MM.1S (cell line): ENCODE measurements at regions not wholly inside any gene's neighbourhood (a gene's known extent, or its start where the extent isn't known, plus 50 kb on each side); places are given as distances from the start of the nearest gene placed in this dataset.
"Not testable (repeated sequence)": the region's sequence is repeated elsewhere in the genome, so short reads cannot be mapped to it uniquely, and the experiment has no call there.

Experiments
- DNase-seq: peaks from one replicate; pipeline ENCODE4 v3.0.0-alpha.2; 2015
- H2AFZ ChIP-seq: fragments of 300-600 bp; sonication (generic); 2 replicates; pipeline ENCODE4 v1.6.0; 2016; ENCODE audit warnings: antibody characterized with exemption, low read length
- H3F3A ChIP-seq: fragments of 300-600 bp; sonication (generic); 2 replicates; pipeline ENCODE4 v1.6.1; 2016; ENCODE audit warnings: mild to moderate bottlenecking, antibody characterized with exemption, low read length, moderate library complexity, mixed read lengths; ENCODE audit not compliant: insufficient read depth
- H3K27ac ChIP-seq: fragments of 300-600 bp; sonication (generic); 2 replicates; pipeline ENCODE4 v1.5.1; 2016; ENCODE audit warnings: mild to moderate bottlenecking, low read length
- H3K27me3 ChIP-seq: fragments of 300-600 bp; sonication (generic); replicated peaks from 2 replicates; pipeline ENCODE4 v1.6.0; 2016; ENCODE audit warnings: low read length; ENCODE audit not compliant: insufficient read depth
- H3K36me3 ChIP-seq: fragments of 300-600 bp; sonication (generic); replicated peaks from 2 replicates; pipeline ENCODE4 v1.6.1; 2016; ENCODE audit warnings: mild to moderate bottlenecking, low read length, mixed read lengths; ENCODE audit not compliant: insufficient read depth
- H3K4me1 ChIP-seq: fragments of 300-600 bp; sonication (generic); 2 replicates; pipeline ENCODE4 v1.6.1; 2016; ENCODE audit warnings: low read length, mixed read lengths
- H3K4me2 ChIP-seq: fragments of 300-600 bp; sonication (generic); 2 replicates; pipeline ENCODE4 v1.6.0; 2016; ENCODE audit warnings: low read depth, low read length
- H3K4me3 ChIP-seq: fragments of 300-600 bp; sonication (generic); 2 replicates; pipeline ENCODE4 v1.5.1; 2016; ENCODE audit warnings: low read length, mixed read lengths
- H3K79me2 ChIP-seq: fragments of 300-600 bp; sonication (generic); 2 replicates; pipeline ENCODE4 v1.6.1; 2016; ENCODE audit warnings: mixed run types, low read length, mixed read lengths
- H3K9ac ChIP-seq: fragments of 300-600 bp; sonication (generic); 2 replicates; pipeline ENCODE4 v1.6.1; 2016; ENCODE audit warnings: low read length, mixed read lengths
- H3K9me2 ChIP-seq: fragments of 300-600 bp; sonication (generic); replicated peaks from 2 replicates; pipeline ENCODE4 v1.6.1; 2016; ENCODE audit warnings: mild to moderate bottlenecking, low read length, mixed read lengths; ENCODE audit not compliant: insufficient read depth
- H3K9me3 ChIP-seq: fragments of 300-600 bp; sonication (generic); replicated peaks from 2 replicates; pipeline ENCODE4 v1.6.1; 2016; ENCODE audit warnings: mild to moderate bottlenecking, low read length, mixed read lengths; ENCODE audit not compliant: insufficient read depth
- H4K20me1 ChIP-seq: fragments of 300-600 bp; sonication (generic); 2 replicates; pipeline ENCODE4 v1.6.1; 2016; ENCODE audit warnings: mild to moderate bottlenecking, low read length, moderate library complexity, mixed read lengths; ENCODE audit not compliant: insufficient read depth
- CTCF ChIP-seq: fragments of 300-600 bp; sonication (generic); IDR thresholded peaks from 2 replicates; pipeline ENCODE4 v1.5.1; 2016; ENCODE audit warnings: antibody characterized with exemption, low read length, mixed read lengths
- EZH2 ChIP-seq: fragments of 300-600 bp; sonication (generic); optimal IDR thresholded peaks from 2 replicates; pipeline ENCODE3; 2017; ENCODE audit warnings: low read depth, mild to moderate bottlenecking, antibody characterized with exemption, low read length, mixed read lengths
- EZH2phosphoT487 ChIP-seq: fragments of 300-600 bp; sonication (generic); IDR thresholded peaks from 2 replicates; pipeline ENCODE4 v1.6.1; 2018; ENCODE audit warnings: antibody characterized with exemption, low read length

GRCh38 chr12:60758224-60758623, 1162.4 kb downstream of the SLC16A7 start:
- Histone ChIP-seq H3K79me2 (no peaks in the 10 kb centered on the region), H2AFZ (no peak overlapping the region), H3K9me2 (no peaks in the 10 kb centered on the region), H3K4me3 (no peak overlapping the region), H3K27me3 (no peaks in the 10 kb centered on the region), H3K36me3 (no peaks in the 10 kb centered on the region), H3K4me2 (no peak overlapping the region), H4K20me1 (no peaks in the 10 kb centered on the region), H3K4me1 (no peaks in the 10 kb centered on the region), H3K27ac (no peak overlapping the region), H3F3A (no peaks in the 10 kb centered on the region), H3K9ac (no peak overlapping the region), H3K9me3 (no peaks in the 10 kb centered on the region)
- TF ChIP-seq EZH2phosphoT487: no peak
- TF ChIP-seq EZH2: no peak
- TF ChIP-seq CTCF: no peak
- no peak for DNase-seq

GRCh38 chr12:60760965-60761364, 1165.1 kb downstream of the SLC16A7 start:
- H2AFZ ChIP-seq: no peak overlapping the region
- H3K9ac ChIP-seq: no peak overlapping the region
- H3F3A ChIP-seq: no peaks in the 10 kb centered on the region
- no peak for TF ChIP-seq EZH2phosphoT487
- TF ChIP-seq EZH2: no peak
- no peak for TF ChIP-seq CTCF
- no peak overlapping the region for H3K4me3 ChIP-seq
- H3K36me3 ChIP-seq: no peaks in the 10 kb centered on the region
- no peaks in the 10 kb centered on the region for H3K9me3 ChIP-seq
- H3K9me2 ChIP-seq: no peaks in the 10 kb centered on the region
- H3K4me2 ChIP-seq: no peak overlapping the region
- H4K20me1 ChIP-seq: no peaks in the 10 kb centered on the region
- no peaks in the 10 kb centered on the region for H3K27me3 ChIP-seq
- DNase-seq: no peak
- no peaks in the 10 kb centered on the region for H3K4me1 ChIP-seq
- no peaks in the 10 kb centered on the region for H3K79me2 ChIP-seq
- no peak overlapping the region for H3K27ac ChIP-seq

GRCh38 chr12:60801166-60801565, 1205.3 kb downstream of the SLC16A7 start:
- H3K4me3 ChIP-seq, H3K27me3 ChIP-seq, H3K9me3 ChIP-seq, H3K9me2 ChIP-seq, H4K20me1 ChIP-seq, H2AFZ ChIP-seq, H3K36me3 ChIP-seq, H3K4me2 ChIP-seq, H3F3A ChIP-seq, DNase-seq, H3K4me1 ChIP-seq, H3K79me2 ChIP-seq, H3K9ac ChIP-seq, H3K27ac ChIP-seq: not testable (repeated sequence)

- DNase-seq: no peak
- no peaks in the 10 kb centered on the region for H4K20me1 ChIP-seq
- no peak overlapping the region for H3K27ac ChIP-seq
These were observed 1207.3 kb downstream of the SLC16A7 start for GRCh38 chr12:60803147-60803546.

More at GRCh38 chr12:60803147-60803546, 1207.3 kb downstream of the SLC16A7 start:
- TF ChIP-seq EZH2 (no peak), CTCF (no peak), EZH2phosphoT487 (no peak)
- H3K79me2 ChIP-seq: no peaks in the 10 kb centered on the region
- no peaks in the 10 kb centered on the region for H3K9me3 ChIP-seq
- no peaks in the 10 kb centered on the region for H3K9me2 ChIP-seq
- no peak overlapping the region for H3K4me3 ChIP-seq
- no peaks in the 10 kb centered on the region for H3K4me1 ChIP-seq
- H3F3A ChIP-seq: no peaks in the 10 kb centered on the region
- H3K4me2 ChIP-seq: no peak overlapping the region
- no peaks in the 10 kb centered on the region for H3K27me3 ChIP-seq
- H3K9ac ChIP-seq: no peak overlapping the region
- no peak overlapping the region for H2AFZ ChIP-seq
- H3K36me3 ChIP-seq: no peaks in the 10 kb centered on the region
